Left forelimb (tissue), 1 donor: ENCODE measurements at regions not wholly inside any gene's neighbourhood (a gene's known extent, or its start where the extent isn't known, plus 50 kb on each side); places are given as distances from the start of the nearest gene placed in this dataset.
"Not testable (repeated sequence)": the region's sequence is repeated elsewhere in the genome, so short reads cannot be mapped to it uniquely, and the experiment has no call there.

Source experiments
- DNase-seq: peaks from one replicate; pipeline ENCODE4 v3.0.0-alpha.2; 2018; ENCODE audit warnings: low spot score

GRCh38 chr5:6273749-6274148, 104.6 kb downstream of the MED10 start:
- DNase-seq: no peak

DNA sequence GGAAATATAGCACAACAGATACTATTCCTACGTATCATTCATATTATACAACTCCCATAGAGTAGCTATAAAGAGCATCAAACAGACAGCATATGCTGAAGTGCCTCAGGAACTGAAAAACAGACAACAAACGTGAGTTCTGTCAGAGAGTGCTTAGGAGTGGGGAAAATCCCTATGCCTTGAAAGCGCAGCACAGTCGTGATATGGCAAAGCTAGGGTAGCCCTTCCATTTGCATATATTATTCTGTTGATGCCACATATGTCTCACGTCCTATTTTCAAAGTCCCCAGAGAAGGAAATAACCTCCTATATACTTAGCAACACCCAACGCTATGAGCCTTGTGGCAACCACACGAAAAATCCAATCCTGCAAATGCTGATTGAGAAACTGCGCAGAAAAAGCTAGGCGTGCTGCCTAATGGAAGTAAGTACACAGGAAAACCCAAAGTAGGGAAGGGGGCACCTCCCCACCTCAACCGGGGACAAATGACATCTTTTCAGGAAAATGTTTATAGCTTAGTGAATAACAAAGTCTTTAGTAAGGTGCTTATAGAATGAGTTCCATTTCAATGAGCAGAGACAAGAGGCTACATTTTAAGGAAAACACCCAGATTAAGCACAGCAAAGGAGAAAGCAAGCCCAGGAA, 105.1 kb downstream of the MED10 start:
- DNase-seq: no peak

DNA sequence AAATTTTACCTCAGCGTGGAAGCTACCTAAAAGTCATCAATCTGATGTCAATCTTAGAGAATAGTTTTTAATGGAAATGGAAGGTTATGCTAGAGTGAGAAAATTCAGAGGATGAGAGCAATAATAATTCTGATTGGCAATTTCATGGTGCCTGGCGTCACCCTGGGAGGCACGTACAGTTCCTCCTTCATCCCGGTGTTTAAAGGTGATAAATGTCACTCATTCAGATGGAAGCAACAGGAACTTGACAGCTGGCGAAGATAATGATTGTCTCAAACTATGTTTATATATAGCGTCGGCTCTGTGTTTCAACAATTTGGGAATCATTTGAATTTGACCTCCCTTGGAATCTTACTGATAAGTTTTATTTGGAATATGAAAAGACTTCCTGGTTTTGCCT, 108.4 kb downstream of the MED10 start:
- DNase-seq: no peak

DNA sequence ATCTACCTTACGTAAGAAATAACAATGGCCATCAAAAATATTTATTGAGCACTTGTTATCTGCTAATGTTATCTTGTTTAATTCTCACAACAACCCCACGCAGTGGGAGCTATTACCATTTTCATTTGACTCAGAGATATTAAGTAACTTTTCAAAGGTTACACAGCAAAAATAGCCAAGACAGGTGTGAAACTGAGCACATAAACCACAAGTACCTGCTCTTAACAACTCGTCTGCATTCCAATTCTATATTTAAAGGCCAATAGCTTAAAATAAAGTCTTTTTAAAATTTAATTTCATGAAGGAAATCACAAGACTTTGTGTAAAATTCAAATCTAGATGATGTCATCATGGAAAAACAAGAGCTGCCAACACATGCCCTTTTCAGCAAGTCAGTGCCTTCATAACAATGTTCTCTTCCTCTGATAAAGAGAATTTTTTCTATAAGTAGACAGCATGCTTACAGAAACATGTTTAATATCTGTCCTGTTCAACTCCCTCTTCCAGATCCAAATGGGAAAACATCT, 111.6 kb downstream of the MED10 start:
- no peak for DNase-seq

DNA sequence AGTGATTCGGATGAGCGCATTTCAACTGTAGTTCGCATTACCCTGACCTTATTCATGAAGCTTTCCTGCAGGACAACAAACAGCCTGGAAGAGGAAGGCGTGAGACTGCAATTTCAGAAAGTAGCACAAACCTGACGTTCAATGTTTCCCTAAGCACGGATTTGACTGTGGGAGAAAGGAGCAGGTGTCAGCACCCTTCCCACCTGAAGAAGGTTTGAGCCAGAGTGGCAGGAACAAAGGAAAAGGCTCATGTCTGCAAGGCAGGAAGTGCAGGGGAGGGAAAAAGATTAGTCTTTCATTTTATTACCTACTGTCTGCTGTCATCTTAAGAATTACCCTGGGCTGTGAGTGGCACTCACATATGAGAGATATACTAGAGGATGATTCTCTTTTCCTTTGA, 114.0 kb downstream of the MED10 start:
- DNase-seq: no peak

GRCh38 chr5:6262651-6263363, 115.5 kb downstream of the MED10 start:
- DNase-seq: no peak

DNA sequence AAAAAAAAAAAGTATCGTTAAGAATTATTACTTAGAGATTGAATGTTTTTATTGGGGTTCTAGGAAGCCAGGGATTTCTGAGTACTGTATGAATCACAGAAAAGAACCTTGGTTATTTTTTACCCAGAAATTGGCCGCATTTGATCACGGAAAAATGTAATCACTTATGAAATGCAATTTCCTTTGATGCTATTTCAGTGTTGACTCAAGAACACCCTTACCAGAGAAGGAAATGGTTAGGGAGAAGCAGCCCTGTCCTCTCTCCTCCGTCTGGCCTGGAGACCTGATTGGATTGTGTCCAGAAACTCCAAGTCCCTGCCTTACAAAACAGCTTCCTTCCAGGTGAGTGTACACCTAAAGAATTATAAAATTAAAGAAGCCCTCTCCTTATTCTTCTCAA, 116.7 kb downstream of the MED10 start:
- DNase-seq: no peak

DNA sequence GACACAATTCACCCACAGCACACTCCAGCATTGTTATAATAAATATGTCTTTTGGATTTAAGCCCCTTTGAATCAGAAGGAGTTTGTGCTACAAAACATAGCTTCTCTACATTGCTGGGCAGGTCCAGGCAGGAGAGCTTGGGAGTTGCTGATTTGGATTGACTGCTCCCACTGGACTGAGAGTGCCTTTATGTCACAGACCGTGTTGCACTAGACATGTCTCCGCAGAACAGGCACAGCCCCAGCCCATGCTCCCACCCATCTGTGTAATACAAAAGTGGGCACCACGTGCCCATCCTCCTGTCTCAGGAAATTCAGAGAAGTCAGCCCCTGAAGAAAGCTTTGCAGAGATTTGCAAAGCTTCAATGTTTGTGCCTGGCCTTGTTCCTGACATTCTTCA, 117.1 kb downstream of the MED10 start:
- DNase-seq: no peak

GRCh38 chr5:6260846-6261245, 117.5 kb downstream of the MED10 start:
- no peak for DNase-seq

DNA sequence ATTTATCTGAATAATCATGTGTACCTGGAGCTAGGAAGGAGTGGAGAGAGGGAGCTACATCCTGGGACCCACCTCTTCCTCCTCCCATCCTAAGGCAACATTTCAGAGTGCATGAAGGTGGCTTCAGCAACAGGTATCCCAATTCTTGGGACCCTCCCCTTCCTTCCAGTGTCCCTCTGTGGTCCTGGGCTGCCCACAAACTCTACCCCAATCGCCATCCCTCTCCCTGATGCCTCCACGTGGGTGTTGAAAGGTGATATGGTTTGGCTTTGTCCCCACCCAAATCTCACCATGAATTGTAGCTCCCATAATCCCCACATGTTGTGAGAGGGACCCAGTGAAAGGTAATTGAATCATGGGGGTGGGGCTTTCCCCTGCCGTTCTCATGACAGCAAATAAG, 121.4 kb downstream of the MED10 start:
- DNase-seq: no peak

GRCh38 chr5:6255956-6256355, 122.4 kb downstream of the MED10 start:
- no peak for DNase-seq

GRCh38 chr5:6253846-6254245, 124.5 kb downstream of the MED10 start:
- no peak for DNase-seq

- DNase-seq: no peak
These were observed 125.1 kb downstream of the MED10 start for GRCh38 chr5:6253281-6253680.

DNA sequence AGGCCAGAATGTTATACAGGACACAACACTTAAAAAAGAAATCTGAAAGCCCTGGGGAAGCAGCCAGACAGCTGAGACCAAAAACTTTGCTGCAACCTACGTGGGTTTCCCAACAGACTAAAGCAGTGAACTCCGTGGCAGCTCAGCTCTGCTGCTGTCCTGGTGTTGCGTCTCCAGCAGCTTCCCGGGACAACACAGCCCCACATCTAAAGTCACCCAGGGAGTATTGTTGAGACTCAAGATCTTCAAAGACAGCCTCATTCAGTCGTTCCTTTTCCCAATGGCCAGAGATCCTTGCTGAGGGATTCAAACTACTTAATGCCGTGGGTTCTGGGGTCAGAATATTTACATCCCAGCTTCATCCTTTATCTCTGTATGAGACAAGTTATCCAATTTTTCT, 125.8 kb downstream of the MED10 start:
- no peak for DNase-seq

- no peak for DNase-seq
These were observed 126.7 kb downstream of the MED10 start for GRCh38 chr5:6251565-6252102.

- no peak for DNase-seq
These were observed 128.2 kb downstream of the MED10 start for GRCh38 chr5:6250121-6250520.

DNA sequence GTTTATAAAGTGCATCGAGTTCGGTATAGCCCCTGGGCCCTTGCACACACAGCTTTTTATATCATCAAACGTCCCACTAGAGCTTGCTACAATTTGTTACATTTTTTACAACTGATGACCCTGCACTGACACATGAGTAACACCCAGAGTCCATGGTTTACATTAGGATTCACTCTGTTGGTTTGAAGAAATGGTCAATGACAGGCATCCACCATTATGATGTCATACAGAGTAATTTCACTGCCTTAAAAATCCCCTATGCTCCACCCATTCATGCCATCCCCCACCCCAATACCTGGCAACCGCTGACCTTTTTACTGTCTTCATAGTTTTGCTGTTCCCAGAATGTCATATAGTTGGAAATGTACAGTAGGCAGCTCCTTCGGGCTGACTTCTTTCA, 130.2 kb downstream of the MED10 start:
- no peak for DNase-seq

GRCh38 chr5:6246820-6247437, 131.4 kb downstream of the MED10 start:
- no peak for DNase-seq

- no peak for DNase-seq
These were observed 134.0 kb downstream of the MED10 start for GRCh38 chr5:6244339-6244714.

DNA sequence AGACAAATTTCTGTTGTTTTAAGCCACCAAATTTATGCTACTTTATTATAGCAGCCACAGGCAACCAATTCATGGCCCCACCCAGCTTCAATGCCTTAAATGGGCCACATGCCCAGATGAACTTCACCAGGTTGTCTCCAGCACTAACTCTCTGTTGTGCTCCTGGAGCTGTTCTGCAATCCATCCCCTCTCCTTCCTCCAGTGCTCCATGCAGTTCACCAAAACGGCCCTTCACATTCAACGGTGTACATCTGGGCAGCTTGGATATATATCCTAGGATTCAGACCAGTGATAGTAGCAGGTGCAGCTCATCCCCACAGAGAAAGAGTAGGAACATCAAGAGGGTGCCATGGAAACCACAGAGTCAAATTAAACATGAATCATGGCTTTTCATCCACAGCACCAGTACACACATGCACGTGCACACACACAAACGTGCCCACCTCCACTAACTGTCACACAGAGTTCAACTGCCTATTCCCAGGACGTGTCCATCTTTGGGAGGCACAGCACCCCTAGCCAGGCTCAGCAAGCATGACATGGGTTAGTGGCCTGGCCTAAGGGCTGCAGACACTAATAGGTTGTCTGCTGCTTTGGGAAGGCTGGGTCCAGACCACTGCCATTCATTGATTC, 134.5 kb downstream of the MED10 start:
- DNase-seq: no peak

DNA sequence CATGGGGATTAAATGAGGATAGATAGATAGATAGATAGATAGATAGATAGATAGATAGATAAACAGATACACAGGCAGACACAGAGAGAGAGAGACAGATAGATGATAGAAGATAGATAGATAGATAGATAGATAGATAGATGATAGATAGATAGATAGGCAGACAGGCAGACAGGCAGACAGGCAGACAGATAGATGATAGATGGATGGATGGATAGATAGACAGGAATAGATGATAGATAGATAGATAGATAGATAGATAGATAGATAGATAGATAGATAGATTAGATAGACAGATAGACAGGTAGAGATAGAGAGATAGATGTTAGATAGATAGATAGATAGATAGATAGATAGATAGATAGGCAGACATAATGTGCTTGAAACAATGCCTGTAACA, 137.3 kb downstream of the MED10 start:
- DNase-seq: not testable (repeated sequence)

DNA sequence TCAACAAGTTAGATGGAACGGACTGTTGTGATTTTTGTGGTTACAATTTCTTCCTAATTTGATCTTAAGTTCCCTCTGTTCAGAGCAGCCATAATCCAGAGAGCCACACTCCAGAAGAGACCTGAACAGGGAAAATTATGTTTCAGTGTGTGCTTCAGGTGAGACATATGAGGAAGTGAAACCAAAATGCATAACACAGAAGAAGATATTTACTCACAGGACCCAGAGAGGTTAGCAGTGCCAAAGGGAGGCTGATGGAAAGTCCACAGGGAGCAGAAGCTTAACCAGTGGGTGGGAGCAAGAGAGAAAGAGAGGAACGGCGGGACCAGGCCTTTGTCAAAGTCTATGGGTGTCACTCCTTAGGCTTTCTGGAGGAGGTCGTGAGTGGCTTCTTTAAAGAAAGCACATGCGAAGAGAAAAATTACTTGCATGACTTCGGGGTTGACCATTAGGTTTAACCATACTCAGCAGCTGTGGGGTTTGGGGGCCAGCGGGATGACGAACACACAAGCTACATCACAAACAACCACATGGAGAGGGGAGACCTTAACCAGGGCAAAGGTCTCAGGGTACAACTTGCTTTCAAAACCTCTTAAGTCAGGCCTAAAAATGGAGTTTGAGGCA, 141.4 kb downstream of the MED10 start:
- no peak for DNase-seq
